Mucosa of gallbladder (tissue), 1 donor: ENCODE measurements at regions not wholly inside any gene's neighbourhood (a gene's known extent, or its start where the extent isn't known, plus 50 kb on each side); places are given as distances from the start of the nearest gene placed in this dataset.

Experiments used
- DNase-seq: peaks from one replicate; pipeline ENCODE4 v3.0.0-alpha.2; 2020; ENCODE audit warnings: low spot score
- donor health status: DM: no; HTN: no; CAD: no.

DNA sequence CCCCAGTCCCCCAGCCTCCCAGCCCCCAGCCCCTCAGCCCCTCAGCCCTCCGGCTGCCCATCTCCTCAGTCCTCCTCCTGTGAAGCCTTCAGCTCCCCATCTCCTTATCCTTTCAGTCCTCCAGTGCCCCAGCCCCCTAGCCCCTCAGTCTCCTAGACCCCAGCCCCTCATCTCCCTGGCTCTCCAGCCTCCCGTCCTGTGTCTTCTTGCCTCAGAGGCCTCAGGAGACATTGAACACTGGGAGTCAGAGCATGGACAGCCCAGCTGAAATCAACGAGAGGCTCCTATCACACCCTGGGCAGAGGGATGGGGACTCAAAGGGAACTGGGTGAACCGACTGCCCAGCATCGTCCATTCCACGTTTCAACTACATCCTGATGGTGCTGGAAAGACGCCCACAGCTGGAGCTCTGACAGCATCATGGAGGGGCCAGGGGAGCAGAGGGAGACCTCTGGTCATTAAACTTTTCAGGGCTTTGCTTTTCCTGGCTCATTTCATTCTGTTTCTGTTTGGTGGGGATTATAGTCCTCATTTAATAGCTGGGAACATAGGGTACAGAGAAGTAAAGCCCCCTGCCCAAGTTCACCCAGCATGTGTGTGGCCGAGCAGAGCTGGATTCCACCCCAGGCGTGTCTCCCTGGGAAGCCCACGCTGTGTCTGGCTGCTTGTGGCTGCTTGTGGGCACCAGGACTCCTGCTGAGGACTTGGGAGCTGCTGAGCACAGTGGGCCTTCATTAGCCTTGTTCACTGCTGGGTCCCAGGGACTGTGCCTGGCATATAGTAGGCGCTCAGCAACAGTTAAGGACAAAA, 396.7 kb downstream of the PTPRU start:
- no peak for DNase-seq

DNA sequence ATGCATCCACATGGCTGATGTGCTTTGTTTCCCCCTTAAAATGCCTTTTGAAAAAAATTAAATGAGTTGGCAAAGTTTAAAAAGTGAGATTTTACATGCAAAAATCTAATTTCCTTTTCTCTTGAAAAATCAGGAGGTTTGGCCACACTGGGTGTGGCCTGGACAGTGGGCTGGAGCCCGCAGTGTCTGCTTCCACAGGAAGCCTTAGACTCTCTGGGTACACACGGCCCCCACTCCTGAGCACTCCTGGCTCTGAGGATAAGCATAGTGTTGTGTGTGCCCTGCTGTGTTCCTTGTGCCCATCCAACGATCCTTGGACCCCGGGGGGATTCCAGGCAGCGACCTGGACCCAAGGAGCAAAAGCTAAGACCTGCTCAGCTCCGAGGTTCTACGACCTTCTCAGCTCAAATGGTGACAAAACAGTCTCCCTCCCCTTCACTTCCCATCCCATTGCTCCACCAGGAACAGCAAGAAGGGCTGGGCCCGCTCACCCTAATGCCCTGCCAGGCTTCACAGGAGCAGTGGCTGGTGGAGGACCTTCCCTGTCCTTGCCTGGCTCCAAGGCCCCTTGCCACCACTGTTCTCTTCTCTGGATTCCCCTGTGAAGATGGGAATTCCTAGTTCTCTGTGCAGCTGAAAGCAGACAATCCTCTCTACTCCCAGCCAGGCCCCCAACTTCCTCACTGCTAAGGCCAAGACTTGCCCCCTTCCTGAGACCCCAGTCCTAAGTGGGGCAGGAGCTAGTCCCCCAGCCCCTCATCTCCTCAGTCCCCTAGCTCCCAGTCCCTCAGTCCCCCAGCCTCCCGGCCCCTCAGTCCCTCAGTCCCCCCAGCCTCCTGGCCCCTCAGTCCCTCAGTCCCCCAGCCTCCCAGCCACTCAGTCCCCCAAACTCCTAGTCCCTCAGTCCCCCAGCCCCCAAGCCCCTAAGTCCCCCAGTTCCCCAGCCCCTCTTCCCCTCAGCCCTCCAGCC, 395.8 kb downstream of the PTPRU start:
- DNase-seq: no peak

DNA sequence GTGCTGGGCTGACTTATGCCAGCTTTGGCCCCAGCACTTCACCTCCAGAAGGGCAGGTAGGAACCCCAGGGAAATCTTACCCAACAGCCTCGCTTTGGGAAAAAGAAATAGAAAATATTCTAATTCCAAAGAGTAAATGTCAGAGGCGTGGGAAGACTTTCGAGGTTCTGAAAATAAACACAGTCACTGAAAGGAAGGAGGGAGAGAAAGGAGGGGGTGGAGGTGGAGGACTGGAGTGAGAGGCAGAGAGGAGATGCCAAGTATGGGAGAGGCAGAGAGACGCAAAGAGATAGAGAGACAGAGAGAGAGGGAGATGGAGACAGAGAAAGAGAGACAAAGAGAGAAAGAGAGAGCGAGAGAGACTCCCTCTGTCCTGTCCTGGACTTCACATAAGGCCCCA, 395.0 kb downstream of the PTPRU start:
- no peak for DNase-seq

DNA sequence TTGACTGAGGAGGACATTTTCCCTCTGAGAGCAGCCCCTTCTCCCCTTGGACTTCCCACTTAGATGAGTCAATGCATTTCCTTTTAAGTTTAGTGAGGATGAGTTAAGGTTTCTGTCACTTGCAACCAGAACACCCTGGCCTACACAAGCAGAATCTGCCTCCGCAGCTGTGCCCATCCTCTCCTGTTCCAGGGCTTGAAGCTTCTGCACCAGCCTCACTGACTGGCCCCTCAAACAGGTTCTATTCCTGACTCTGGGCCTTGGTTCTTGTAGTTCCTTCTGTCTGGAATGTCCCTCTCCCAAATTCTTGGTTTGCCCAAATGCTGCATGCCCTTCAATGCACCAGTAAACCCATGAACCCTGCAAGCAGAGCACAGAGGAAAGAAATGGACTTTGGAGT, 394.4 kb downstream of the PTPRU start:
- DNase-seq: no peak

DNA sequence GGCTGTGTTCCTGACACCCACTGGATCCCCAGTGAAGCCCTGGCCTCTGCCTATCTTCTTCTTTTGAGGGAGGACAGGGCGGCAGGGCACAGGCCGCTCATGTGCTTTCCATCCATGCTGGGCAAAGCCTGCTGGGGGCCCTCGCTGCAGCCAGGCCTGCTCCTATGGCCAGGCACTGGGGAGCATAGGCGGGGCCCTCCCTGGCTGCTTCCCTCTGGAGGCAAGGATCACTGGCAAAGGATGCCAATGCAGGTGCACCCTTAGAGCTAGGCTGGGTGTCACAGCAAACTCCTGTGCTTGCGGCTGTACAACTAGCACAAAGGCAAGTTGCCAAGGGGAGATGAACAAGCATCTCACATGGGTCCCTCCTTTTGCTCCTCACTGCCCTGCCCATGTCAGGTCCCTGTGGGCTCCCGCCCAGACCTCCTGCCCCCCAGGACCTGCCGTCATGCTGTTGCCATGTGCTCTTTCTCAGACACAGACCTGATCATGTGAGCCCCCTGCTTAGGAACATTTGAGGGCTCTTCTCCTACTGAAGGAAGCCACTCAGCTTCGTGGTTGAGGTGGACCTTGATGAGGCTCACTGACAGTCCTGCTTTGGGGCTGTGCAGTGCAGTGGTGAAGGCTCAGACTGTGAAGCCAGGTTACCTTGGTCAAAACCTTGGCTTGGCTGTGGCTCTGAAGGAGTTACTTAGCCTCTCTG, 393.6 kb downstream of the PTPRU start:
- no peak for DNase-seq

DNA sequence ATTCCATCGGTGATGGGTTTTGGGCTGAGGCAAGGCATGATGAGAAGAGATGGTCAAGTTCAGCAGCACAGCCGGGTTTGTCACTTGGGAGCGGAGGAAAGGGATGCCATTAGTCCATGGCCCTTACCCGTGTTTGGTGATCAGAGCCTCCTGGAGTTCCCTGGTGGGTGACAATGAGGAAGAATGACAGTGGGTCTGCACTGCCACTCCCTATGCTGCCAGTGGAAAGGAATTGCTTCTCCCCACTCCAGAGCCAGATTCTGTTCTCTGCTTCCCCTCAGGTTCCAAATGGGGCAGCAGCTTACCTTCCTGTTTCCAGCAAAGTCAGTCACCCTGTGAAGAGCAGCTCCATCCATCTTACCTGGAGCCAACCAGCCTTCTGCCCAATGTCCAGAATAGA, 393.1 kb downstream of the PTPRU start:
- DNase-seq: no peak

DNA sequence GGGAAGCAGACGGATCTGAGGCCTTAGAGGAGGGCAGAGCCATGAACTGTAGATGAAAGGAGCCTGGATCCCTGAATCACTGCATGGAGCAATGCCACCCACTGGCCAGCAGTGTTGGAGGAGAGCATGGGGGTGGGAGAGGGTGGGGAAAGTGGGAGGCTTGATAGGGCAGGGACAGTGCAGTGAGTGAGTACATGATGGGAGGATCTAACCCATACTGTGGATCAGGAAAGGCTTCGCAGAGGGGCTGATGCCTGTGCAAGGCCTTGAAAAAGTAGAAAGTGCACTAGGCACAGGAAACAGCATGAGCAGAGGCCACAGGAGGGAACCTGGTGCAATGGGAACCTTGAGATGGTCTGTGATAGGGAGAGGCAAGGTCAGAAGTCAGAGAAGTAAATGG, 391.9 kb downstream of the PTPRU start:
- no peak for DNase-seq

DNA sequence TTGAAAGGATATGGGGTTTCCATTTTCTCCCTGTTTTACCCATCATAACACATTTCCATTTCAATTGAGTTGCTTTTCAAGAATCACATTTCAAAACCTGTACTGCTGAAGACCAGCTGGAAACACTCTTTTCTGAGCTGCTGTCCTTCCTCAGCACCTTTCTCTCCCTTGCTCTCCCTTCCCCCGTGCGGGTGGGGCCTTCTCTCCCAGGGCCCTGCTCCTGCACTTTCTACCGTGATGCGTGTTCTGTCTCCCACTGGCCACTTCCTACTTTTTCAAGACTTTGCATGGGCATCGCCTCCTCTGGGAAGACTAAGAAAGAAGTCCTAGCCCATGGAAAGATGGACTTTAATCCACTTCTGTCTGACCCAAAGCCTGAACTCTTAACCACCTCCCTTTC, 390.4 kb downstream of the PTPRU start:
- peak; percentile 6 for DNase-seq

DNA sequence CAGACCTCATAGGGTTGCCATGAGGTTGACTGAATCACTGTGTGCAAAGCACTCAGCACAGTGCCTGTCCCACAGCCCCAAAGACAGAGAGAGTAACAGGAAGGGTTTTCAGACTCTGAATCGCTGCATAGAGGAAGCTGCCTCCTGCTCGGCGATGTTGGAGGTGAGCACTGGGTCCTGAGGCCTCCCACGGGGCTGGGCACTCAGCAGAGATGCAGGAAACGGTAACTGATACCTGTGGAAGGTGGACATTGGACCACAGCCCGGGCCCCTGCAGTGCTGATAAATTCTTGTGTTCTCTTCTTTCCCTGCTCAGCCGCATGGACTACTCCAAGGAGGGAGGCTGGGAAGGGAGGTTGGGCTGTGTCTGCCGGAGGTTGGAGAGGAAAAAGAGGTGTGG, 389.7 kb downstream of the PTPRU start:
- DNase-seq: peak; percentile 7

DNA sequence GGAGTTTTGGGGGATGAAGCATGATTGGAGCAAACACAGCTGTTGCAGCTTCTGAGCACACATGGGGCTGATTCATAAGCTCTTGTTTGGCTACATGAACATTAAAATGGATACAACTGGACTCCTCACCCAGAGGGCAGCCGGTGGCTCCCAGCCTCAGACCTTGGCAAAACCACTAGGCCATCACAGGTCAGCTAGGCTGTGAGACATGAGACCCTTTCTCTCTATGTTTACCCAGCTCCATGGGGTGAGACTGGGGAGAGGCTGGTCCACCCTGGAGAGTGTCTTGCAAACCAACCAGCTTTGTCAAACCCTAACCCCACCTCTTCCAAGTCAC, 388.7 kb downstream of the PTPRU start:
- DNase-seq: peak; percentile 2

DNA sequence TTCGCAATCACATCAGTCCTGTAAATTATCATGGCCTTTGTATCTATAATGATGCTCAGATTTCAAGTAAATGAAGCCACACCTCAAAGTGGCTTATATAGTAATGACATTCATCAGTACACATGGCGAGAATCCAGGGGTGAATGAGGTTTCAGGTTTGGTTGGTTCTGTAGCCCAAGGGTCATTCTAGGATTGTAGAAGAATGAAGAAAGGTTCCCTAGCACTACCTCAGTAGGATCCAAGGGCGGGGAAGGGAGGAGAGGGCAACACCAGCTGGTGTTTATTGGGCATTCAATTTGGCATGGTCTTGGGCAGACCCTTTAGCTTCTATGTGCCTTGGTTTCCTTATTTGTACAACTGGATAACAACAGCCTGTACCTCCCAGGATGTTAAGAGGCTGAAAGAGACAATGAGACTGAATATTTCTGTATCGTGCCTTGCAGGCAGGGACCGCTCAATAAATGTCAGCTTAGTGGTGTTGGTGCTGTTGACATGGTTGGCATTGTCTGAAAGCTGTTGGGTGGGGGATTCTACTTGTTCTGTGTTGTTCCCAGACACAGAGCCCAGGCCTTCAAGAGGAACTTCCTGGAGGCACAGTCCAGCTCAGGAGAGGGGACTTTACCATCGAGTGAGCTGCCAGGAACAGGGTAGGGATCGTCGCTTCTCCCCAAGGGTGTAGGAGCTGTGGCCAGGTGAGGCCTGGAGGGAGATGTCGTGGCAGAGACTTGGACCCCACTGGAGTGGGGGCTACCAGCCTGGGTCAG, 388.2 kb downstream of the PTPRU start:
- DNase-seq: no peak

DNA sequence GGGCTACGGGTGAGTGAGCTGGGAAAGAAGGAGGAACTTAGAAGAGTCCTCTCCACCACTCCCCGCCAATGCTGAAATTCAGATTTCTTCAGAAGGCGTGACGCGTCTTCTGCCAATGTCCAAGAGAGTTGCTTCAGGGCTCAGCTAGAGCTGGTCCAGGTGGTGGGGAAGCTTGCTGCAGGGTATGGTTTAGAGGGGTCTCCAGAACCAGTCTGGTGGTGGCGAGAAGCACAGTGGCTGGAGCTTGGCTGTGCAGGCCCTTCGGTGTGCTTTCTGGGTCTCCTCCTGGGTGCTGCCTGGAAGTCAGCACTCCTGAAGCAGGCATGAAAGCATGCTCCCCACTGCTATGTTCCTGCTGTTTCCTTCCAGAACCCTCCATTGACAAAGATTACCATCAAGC, 387.2 kb downstream of the PTPRU start:
- peak; percentile 8 for DNase-seq

DNA sequence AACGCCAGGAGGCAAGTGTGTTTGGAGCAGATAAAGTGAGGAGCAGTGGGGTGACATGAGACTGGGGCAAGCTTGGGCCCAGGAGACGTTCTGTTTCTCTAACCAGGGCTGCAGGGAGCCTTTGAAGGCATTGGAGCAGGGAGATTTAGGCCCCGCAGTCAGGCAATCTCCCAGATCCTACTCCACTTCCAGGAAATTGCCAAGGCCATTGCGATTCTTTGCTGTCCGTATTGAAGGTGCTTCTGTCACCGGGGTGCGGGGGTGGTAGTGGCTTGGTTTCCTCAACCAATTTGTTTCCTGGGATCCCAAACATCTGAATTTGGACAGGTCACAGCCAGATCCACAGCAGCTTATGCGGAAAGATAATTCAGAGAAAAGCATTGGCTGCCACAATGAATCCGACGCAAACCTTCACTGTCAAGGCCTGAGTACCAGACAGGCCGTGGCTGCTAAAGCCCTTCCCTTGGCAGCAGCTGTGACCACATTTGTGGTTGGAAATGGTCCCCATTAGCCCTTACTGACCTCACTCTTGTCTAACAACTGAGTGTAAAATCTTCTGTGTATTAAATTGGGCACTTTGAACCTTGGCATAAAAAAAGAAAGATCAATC, 385.6 kb downstream of the PTPRU start:
- no peak for DNase-seq

DNA sequence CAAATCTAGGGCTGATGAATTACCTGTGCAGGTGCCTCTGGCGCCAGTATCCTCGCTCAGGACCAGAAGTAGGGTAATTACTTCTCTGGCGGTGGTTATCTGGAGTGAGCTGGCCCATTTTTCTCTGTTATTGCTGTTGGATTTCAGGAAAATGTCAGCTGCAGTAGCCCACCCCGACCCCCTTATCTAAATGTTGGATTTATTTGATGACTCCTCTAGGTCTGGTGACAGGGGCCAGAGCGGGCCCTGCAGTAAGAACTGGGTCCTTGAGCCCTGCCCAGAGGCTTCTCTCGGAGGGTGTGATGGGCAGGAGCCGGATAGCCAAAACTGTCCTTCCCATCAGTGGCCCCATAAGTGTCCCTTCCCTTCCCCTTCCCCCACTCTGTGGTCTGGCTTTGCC, 384.3 kb downstream of the PTPRU start:
- DNase-seq: no peak

DNA sequence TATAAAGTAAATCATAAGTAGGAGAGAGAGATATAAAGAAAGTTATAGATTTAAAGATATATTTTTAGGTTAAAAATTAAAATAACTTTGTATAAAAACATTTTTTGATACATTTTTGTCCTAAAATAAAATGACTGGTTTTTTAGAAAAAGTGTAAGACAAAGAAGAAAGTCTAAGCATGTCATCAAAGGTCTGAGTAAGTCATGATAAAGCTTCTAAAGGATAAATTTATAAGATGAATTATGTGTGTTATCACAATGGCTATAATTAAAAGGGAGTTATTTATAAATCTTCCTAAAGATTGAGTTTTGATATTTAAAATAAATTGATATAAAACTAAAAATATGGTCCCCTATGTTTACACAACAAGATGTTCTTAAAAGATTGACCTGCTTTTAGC, 370.9 kb downstream of the PTPRU start:
- DNase-seq: no peak

DNA sequence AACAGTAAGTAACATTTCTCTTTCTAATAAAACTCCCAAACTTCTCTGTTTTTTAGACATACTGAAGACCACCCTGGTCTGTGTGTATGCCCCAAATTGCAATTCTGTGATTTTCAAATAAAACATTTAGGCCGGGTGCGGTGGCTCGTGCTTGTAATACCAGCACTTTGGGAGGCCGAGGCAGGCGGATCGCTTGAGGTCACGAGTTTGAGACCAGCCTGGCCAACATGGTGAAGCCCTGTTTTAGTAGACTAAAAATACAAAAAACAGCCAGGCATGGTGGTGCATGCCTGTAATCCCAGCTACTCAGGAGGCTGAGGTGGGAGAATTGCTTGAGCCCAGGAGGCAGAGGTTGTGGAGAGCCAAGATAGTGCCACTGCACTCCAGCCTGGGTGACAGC, 368.5 kb downstream of the PTPRU start:
- peak; percentile 4 for DNase-seq

DNA sequence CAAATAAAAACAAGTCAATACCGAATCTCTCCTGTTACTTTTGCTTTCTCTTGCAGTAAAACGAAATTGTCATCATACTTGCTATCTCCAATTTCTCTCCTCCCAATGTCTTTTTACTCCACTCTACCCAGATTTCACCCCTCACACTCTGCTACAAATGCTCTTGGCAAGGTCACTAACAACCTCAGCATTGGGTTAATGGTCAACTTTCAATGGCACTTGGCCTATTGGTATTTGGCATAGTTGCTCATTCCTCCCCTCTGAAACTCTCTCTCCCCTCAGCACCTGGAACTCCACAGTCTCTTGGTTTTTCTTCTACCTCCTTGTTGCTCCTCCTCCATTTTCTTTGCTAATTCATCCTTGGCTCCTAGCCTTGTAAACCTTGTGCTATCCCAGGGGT, 367.3 kb downstream of the PTPRU start:
- DNase-seq: no peak

DNA sequence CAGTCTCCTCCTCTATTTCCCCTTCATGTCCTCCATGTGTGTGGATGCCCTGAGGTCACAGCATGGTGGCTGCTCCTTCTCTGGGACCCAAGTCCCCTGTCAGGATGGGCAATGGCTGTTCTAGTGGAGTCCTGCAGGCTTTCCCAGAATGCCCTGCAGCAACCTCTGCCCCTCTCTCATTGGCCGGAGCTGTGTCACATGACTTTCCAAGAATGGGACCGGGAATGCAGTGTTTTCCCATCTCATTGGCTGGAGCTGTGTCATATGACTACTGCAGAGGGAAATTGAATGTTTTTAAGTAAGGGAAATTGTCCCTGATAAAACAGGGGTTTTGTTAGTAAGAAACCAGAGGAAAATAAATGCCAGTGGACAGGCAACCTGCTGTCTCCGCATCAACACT, 365.9 kb downstream of the PTPRU start:
- DNase-seq: no peak

DNA sequence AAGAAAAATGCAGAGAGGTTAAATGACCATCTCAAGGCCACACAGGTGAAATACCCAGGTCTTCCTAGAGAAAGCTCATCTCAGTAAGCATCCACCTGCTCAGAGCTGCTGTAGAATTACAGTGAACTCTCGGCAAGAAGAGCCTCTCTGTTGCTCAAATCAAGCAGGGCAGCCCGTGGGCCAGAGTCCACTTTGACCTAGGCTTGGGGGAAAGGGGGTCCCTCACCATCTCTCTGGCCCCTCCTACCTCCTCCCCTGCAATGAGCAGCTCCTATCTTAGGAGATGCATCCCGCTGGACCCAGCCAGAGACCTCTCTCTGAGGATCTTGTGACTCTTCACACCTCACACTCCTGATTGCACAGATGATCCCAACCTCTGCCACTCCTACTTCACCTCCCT, 364.7 kb downstream of the PTPRU start:
- no peak for DNase-seq

DNA sequence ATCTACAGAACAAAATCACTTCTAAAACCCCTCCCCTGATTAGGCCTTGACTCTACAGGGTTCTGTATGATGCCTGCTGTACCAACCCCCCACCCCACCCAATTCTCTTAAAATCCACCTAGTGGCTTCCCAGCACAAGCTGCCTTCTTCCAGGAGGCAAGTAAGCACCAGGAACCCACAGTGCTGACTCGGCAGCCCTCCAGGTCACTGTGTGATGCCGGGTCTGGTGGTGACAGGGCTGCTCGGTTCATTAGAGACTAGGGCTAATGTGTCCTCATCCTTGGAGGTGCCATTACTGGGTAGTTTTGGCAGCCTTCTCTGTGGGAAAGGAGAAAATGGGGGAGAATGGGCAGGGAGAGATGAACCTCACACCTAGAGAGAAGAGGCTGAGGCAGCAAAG, 363.5 kb downstream of the PTPRU start:
- no peak for DNase-seq

DNA sequence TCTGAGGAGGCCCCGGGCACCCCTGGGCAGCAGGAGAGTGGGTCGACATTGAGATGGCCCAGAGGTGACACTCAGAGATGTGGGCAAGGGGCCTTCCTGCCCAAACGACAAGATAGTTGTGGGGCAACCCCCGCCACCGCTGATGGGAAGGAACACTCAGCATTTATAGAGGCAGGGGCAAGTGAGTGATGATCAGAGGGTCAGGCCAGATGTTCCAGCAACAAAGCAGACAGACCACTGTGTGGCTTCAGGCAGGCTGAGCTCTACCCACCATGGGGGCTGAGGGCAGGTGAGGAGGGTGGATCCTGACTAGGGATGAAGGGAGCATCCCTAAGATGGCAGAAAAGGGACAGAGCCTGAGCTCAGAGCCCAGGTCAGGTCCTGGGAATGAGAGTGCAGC, 362.7 kb downstream of the PTPRU start:
- peak; percentile 2 for DNase-seq
